ENCODE measurements at regions not wholly inside any gene's neighbourhood (a gene's known extent, or its start where the extent isn't known, plus 50 kb on each side); places are given as distances from the start of the nearest gene placed in this dataset.
"Not testable (repeated sequence)": the region's sequence is repeated elsewhere in the genome, so short reads cannot be mapped to it uniquely, and the experiment has no call there.

DNA sequence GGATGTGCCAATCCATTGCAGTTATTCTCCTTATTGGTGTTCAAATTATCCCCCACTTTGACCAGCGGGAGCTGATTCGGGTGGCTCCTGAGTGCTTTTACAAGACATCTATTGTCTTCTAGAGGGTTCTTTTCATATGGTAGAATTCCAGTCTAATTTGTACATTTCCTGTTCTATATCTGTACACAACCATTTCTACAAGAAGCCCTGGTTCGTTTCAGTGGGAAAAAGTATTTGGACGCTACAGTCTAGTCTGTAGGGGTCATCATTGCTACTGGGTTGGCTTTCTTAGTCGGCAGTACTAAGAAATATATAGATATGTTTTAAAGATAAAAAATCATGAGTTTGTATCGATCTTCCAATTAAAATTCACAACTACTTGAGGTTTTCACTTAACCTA lies 262.6 kb downstream of the MAP2K6 start:
- H3K9me3 ChIP-seq (replicated peaks; ENCODE audit: low read length), result no peaks in the 10 kb centered on the region

DNA sequence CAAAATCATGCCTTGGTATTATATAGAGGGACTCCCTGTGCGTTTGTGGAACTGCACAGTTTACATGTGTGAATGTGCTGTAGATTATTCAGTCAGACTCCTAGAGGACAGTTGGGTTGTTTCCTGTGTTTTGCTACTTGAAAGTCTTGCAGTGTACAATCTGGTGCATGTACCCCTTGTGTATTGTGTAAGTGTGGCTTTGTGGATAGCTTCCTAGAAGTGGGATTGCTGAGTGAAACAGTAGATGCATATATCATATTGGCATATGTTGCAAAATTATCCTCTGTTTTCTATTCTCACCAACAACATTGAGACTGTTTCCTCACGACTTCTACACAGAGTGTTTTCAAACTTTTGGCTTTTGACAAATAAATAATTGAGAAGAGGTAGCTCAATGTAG lies 263.7 kb downstream of the MAP2K6 start:
- Histone ChIP-seq H3K36me3 (ENCODE audit: insufficient read depth, low read length) (no peaks in the 10 kb centered on the region), H3K9me3 (replicated peaks; ENCODE audit: low read length) (no peaks in the 10 kb centered on the region), H3K4me2 (ENCODE audit: low read length) (no peak overlapping the region), H3K4me3 (ENCODE audit: low read length) (no peak overlapping the region), H3K27me3 (ENCODE audit: control insufficient read depth, insufficient read depth, low read length) (no peaks in the 10 kb centered on the region), H3K4me1 (ENCODE audit: control insufficient read depth, insufficient read depth, low read length) (peaks cover 2% of the 10 kb centered on the region), H3K9ac (ENCODE audit: low read depth, low read length) (no peak overlapping the region)

More for the DNA sequence above, 262.6 kb downstream of the MAP2K6 start:
- Histone ChIP-seq H3K4me3 (ENCODE audit: low read length) (no peak overlapping the region), H3K4me2 (ENCODE audit: low read length) (no peak overlapping the region), H3K4me1 (ENCODE audit: control insufficient read depth, insufficient read depth, low read length) (peaks cover 8% of the 10 kb centered on the region), H3K27me3 (ENCODE audit: control insufficient read depth, insufficient read depth, low read length) (no peaks in the 10 kb centered on the region), H3K36me3 (ENCODE audit: insufficient read depth, low read length) (no peaks in the 10 kb centered on the region), H3K9ac (ENCODE audit: low read depth, low read length) (no peak overlapping the region)

DNA sequence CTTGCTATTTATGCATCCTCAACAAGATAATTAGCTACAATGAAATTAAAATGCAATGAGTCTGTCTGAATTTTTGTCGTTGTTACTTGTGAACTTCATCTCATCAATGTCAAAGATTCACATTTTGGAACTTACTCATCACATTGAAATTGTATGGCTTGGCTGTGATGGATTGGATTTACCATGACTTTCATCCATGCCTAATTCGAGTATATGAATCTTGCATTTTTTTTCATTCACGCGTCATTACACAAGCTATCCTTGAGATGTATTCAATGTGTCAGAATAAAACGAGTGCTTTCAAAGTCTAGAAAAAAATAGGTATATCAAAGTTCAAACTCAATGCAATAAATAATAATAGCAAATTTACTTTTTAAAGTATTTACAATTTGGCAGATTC lies 265.3 kb downstream of the MAP2K6 start:
- Histone ChIP-seq H3K4me2 (ENCODE audit: low read length) (no peak overlapping the region), H3K36me3 (ENCODE audit: insufficient read depth, low read length) (no peaks in the 10 kb centered on the region), H3K4me3 (ENCODE audit: low read length) (no peak overlapping the region), H3K4me1 (ENCODE audit: control insufficient read depth, insufficient read depth, low read length) (no peaks in the 10 kb centered on the region), H3K9me3 (replicated peaks; ENCODE audit: low read length) (no peaks in the 10 kb centered on the region), H3K9ac (ENCODE audit: low read depth, low read length) (no peak overlapping the region), H3K27me3 (ENCODE audit: control insufficient read depth, insufficient read depth, low read length) (no peaks in the 10 kb centered on the region)

DNA sequence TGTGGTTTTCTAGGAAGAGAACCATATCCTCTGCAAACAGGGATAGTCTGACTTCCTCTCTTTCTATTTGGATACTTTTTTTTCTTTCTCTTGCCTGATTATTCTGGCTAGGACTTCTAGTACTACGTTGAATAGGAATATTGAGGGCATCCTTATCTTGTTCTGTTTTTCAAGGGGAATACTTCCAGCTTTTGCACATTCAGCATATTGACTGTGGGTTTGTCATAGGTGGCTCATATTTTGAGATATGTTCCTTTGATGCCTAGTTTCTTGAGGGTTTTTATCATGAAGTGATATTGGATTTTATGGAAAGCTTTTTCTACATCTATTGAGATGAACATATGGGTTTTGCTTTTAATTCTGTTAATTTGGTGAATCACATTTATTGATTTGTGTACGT lies 269.8 kb downstream of the MAP2K6 start:
- no peak overlapping the region for H3K4me2 ChIP-seq (ENCODE audit: low read length)

DNA sequence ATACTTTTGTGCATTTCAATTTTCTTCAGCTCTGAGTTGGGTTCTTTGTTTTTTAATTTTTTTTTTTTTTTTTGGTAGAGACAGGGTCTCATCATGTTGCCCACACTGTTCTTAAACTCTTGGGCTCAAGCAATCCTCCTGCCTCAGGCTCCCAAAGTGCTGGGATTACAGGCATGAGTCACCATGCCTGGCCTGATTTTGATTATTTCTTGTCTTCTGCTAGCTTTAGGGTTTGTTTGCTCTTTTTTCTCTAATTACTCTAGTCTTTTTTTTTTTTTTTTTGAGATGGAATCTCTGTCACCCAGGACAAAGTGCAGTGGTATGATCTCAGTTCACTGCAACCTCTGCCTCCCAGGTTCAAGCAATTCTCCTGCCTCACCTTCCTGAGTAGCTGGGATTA lies 270.7 kb downstream of the MAP2K6 start:
- not testable (repeated sequence) for H3K4me3 ChIP-seq (ENCODE audit: low read length); H3K27me3 ChIP-seq (ENCODE audit: control insufficient read depth, insufficient read depth, low read length); H3K9ac ChIP-seq (ENCODE audit: low read depth, low read length); H3K4me2 ChIP-seq (ENCODE audit: low read length); H3K9me3 ChIP-seq (replicated peaks; ENCODE audit: low read length); H3K36me3 ChIP-seq (ENCODE audit: insufficient read depth, low read length); H3K4me1 ChIP-seq (ENCODE audit: control insufficient read depth, insufficient read depth, low read length)

More for the DNA sequence above, 269.8 kb downstream of the MAP2K6 start:
- H3K9ac ChIP-seq (ENCODE audit: low read depth, low read length), result no peak overlapping the region
- no peaks in the 10 kb centered on the region for H3K36me3 ChIP-seq (ENCODE audit: insufficient read depth, low read length)
- no peaks in the 10 kb centered on the region for H3K27me3 ChIP-seq (ENCODE audit: control insufficient read depth, insufficient read depth, low read length)
- H3K9me3 ChIP-seq (replicated peaks; ENCODE audit: low read length), result no peaks in the 10 kb centered on the region
- H3K4me3 ChIP-seq (ENCODE audit: low read length), result no peak overlapping the region
- no peaks in the 10 kb centered on the region for H3K4me1 ChIP-seq (ENCODE audit: control insufficient read depth, insufficient read depth, low read length)

DNA sequence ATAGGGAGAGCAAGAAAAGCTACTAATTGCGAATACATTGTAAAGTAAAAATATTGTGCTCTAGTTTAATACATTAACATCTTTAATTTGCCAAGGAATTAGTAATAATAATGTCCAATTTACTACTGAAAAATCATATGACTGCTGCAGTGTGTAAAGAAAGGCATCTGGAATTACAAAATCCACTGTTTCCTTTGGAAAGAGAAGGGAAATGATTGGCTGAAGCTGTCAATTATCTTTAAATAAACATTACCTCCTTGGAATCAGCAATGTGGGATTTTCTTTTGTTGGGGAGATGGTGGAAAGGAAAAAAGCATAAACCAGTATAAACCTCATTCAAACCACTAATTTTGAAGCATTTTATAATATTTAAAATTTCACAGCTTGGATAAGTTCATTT lies 276.0 kb downstream of the MAP2K6 start:
- no peak overlapping the region for H3K4me2 ChIP-seq (ENCODE audit: low read length)
- no peaks in the 10 kb centered on the region for H3K9me3 ChIP-seq (replicated peaks; ENCODE audit: low read length)
- no peak overlapping the region for H3K4me3 ChIP-seq (ENCODE audit: low read length)
- no peaks in the 10 kb centered on the region for H3K27me3 ChIP-seq (ENCODE audit: control insufficient read depth, insufficient read depth, low read length)
- no peaks in the 10 kb centered on the region for H3K36me3 ChIP-seq (ENCODE audit: insufficient read depth, low read length)
- no peaks in the 10 kb centered on the region for H3K4me1 ChIP-seq (ENCODE audit: control insufficient read depth, insufficient read depth, low read length)
- H3K9ac ChIP-seq (ENCODE audit: low read depth, low read length), result no peak overlapping the region

DNA sequence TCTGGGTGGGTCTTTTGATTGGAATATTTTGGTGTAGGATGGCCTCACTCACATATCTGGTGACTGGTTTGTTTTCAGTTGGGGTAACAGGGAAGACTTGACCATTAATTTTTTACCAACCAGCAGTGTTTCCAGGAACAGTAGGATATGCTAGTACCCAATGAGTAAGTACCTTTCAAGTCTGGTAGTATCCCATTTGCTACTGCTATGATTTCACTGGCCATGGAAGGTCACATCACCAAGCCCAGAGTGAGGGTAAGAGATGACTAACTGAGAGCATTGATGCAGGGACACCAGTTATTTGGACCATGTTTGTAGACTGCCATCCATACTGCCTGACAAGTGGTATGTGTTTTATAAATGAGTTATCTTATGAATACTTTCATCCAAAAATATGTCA lies 277.7 kb downstream of the MAP2K6 start:
- Histone ChIP-seq H3K36me3 (ENCODE audit: insufficient read depth, low read length) (no peaks in the 10 kb centered on the region), H3K9ac (ENCODE audit: low read depth, low read length) (no peak overlapping the region), H3K4me3 (ENCODE audit: low read length) (no peak overlapping the region), H3K4me1 (ENCODE audit: control insufficient read depth, insufficient read depth, low read length) (no peaks in the 10 kb centered on the region), H3K9me3 (replicated peaks; ENCODE audit: low read length) (no peaks in the 10 kb centered on the region), H3K4me2 (ENCODE audit: low read length) (no peak overlapping the region), H3K27me3 (ENCODE audit: control insufficient read depth, insufficient read depth, low read length) (no peaks in the 10 kb centered on the region)

DNA sequence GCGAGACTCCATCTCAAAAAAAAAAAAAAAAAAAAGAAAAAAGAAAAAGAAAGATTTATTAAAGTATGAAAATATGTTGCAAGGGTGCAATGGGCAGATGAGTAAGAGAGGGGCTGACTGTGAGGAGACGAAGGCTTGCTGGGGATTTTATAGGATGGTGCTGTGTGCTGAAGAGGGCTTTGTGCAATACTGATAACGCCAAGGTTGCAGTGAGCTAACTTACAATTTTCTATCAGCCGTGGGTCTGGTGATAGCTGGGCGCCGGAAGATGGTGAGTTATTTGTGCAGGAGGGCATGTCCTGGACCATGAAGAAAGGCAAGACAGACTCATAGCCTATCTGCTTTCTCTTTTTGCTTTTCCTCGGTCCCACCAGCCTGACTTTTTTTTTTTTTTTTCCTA lies 281.1 kb downstream of the MAP2K6 start:
- Histone ChIP-seq H3K9ac (ENCODE audit: low read depth, low read length) (no peak overlapping the region), H3K27me3 (ENCODE audit: control insufficient read depth, insufficient read depth, low read length) (no peaks in the 10 kb centered on the region), H3K36me3 (ENCODE audit: insufficient read depth, low read length) (no peaks in the 10 kb centered on the region), H3K4me1 (ENCODE audit: control insufficient read depth, insufficient read depth, low read length) (no peaks in the 10 kb centered on the region), H3K9me3 (replicated peaks; ENCODE audit: low read length) (no peaks in the 10 kb centered on the region), H3K4me2 (ENCODE audit: low read length) (no peak overlapping the region), H3K4me3 (ENCODE audit: low read length) (no peak overlapping the region)

DNA sequence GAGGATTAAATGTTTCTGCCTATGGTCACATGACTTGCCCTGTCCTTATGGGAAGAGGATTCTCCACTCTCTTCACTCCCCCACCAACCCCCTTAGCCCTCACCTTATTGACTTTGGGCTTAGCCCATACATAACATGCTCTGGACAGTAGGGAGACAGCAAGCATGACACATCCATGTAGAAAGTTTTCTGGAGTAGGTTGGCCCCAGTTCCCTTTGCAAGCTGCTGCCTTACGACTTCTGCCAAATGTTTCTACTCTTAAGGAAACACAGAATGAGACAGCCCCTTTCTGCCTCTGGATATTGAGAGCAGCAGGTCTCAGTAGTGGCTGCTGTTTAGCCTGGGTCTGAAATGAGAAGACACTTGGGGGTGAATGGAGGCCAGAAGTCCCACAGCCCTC lies 282.2 kb downstream of the MAP2K6 start:
- H3K4me3 ChIP-seq (ENCODE audit: low read length), result no peak overlapping the region
- no peak overlapping the region for H3K9ac ChIP-seq (ENCODE audit: low read depth, low read length)
- H3K4me2 ChIP-seq (ENCODE audit: low read length), result no peak overlapping the region
- no peaks in the 10 kb centered on the region for H3K27me3 ChIP-seq (ENCODE audit: control insufficient read depth, insufficient read depth, low read length)
- H3K4me1 ChIP-seq (ENCODE audit: control insufficient read depth, insufficient read depth, low read length), result no peaks in the 10 kb centered on the region
- H3K9me3 ChIP-seq (replicated peaks; ENCODE audit: low read length), result no peaks in the 10 kb centered on the region
- no peaks in the 10 kb centered on the region for H3K36me3 ChIP-seq (ENCODE audit: insufficient read depth, low read length)

DNA sequence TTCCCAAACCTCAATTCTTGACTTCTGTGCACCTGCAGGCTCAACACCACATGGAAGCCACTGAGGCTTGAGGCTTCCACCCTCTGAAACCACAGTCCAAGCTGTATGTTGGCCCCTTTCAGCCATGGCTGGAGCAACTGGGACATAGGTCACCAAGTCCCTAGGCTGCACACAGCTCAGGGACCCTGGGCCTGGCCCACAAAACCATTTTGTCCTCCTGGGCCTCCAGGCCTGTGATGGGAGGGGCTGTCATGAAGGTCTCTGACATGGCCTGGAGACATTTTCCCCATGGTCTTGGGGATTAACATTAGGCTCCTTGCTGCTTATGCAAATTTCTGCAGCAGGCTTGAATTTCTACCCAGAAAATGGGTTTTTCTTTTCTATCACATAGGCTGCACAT lies 283.9 kb downstream of the MAP2K6 start:
- H3K36me3 ChIP-seq (ENCODE audit: insufficient read depth, low read length); H3K4me1 ChIP-seq (ENCODE audit: control insufficient read depth, insufficient read depth, low read length); H3K9me3 ChIP-seq (replicated peaks; ENCODE audit: low read length); H3K4me2 ChIP-seq (ENCODE audit: low read length); H3K9ac ChIP-seq (ENCODE audit: low read depth, low read length); H3K27me3 ChIP-seq (ENCODE audit: control insufficient read depth, insufficient read depth, low read length); H3K4me3 ChIP-seq (ENCODE audit: low read length): not testable (repeated sequence)

DNA sequence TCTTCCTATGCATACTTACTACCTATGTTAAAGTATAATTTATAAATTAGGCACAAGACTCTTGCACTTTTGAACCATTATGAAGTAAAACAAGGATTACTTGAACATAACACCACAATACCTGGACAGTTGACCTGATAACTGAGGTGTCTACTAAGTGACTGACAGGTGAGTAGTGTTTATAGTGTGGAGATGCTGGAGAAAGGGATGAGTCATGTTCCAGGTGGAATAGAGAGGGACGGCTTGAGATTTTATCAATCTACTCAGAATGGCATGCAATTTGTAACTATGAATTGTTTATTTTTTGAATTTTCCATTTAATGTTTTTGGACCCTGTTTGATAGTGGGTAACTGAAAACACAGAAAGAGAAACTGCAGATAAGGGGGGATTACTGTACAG lies 287.6 kb downstream of the MAP2K6 start:
- H3K36me3 ChIP-seq (ENCODE audit: insufficient read depth, low read length), result no peaks in the 10 kb centered on the region
- H3K27me3 ChIP-seq (ENCODE audit: control insufficient read depth, insufficient read depth, low read length), result no peaks in the 10 kb centered on the region
- H3K9me3 ChIP-seq (replicated peaks; ENCODE audit: low read length), result no peaks in the 10 kb centered on the region
- H3K4me2 ChIP-seq (ENCODE audit: low read length), result no peak overlapping the region
- no peak overlapping the region for H3K9ac ChIP-seq (ENCODE audit: low read depth, low read length)
- H3K4me1 ChIP-seq (ENCODE audit: control insufficient read depth, insufficient read depth, low read length), result no peaks in the 10 kb centered on the region
- H3K4me3 ChIP-seq (ENCODE audit: low read length), result no peak overlapping the region

DNA sequence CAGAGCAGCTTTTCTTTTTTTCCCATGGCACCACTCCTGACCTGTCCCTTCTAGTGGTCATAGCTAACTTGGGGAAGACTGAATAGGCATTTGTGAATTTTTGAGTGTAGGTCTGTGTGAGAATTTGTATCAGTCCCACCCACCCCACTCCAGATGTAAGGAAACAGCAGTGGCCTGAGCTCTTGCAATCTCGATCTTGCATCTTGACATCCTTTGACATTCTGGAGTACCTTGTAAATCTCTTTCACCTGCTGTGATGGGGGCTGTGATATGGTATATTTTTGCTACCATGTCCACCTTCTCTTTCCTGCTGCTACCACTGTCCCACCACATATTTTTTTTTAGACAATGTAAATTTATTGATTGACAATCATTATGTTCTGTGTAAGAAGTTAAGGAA lies 289.3 kb downstream of the MAP2K6 start:
- Histone ChIP-seq H3K4me3 (ENCODE audit: low read length) (no peak overlapping the region), H3K4me2 (ENCODE audit: low read length) (no peak overlapping the region), H3K36me3 (ENCODE audit: insufficient read depth, low read length) (no peaks in the 10 kb centered on the region), H3K9ac (ENCODE audit: low read depth, low read length) (no peak overlapping the region), H3K9me3 (replicated peaks; ENCODE audit: low read length) (no peaks in the 10 kb centered on the region), H3K4me1 (ENCODE audit: control insufficient read depth, insufficient read depth, low read length) (no peaks in the 10 kb centered on the region), H3K27me3 (ENCODE audit: control insufficient read depth, insufficient read depth, low read length) (no peaks in the 10 kb centered on the region)

DNA sequence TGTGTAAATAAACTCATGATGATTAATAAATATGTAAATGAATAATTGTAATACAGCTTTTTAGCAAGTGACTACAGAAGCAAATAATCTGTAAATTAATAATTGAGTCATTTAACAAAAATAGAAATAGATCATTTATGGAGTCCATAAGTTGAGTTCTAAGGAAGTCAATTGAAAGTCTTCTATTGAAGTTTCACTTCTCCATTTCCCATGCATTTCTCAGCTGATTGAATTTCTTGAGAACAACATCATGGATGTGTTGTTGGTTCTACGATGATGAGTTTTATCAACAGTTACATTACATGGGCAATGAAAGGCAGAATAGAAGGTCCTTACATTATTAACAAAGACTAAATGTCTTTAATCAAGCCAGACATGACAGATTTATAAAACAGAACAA lies 290.4 kb downstream of the MAP2K6 start:
- Histone ChIP-seq H3K36me3 (ENCODE audit: insufficient read depth, low read length) (no peaks in the 10 kb centered on the region), H3K9ac (ENCODE audit: low read depth, low read length) (no peak overlapping the region), H3K4me1 (ENCODE audit: control insufficient read depth, insufficient read depth, low read length) (no peaks in the 10 kb centered on the region), H3K4me2 (ENCODE audit: low read length) (no peak overlapping the region), H3K27me3 (ENCODE audit: control insufficient read depth, insufficient read depth, low read length) (no peaks in the 10 kb centered on the region), H3K4me3 (ENCODE audit: low read length) (no peak overlapping the region), H3K9me3 (replicated peaks; ENCODE audit: low read length) (no peaks in the 10 kb centered on the region)
